ENCODE measurements at regions not wholly inside any gene's neighbourhood (a gene's known extent, or its start where the extent isn't known, plus 50 kb on each side); places are given as distances from the start of the nearest gene placed in this dataset.

DNA sequence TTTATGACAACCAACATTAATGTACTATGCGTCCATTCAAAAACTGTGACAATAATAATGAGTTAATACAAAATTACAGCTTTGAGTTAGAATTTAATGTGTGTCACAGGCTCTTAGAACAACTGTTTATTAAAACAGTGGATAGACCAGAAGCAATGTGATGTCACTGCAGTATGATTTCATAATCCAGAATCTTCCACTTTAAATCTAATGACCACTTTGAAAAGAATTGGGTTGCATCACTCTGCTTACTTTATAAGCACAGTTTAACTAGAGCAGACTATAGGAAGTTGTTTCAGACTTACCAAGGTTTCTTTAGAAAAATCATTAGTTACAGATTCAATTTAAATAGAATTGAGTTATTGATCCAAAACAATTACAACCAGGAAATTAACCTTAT is 758.5 kb downstream of the KCTD8 start:
- TF ChIP-seq POLR2A (IDR thresholded peaks at IDR 0.05; ENCODE audit: low read depth, low read length), result no peak
- no peak for TF ChIP-seq POLR2AphosphoS5 (IDR thresholded peaks at IDR 0.05; ENCODE audit: low read depth, low read length)

All from GM12892 (cell line).